GM12873 (cell line): ENCODE measurements at regions not wholly inside any gene's neighbourhood (a gene's known extent, or its start where the extent isn't known, plus 50 kb on each side); places are given as distances from the start of the nearest gene placed in this dataset.

Experiments
- CTCF ChIP-seq: IDR thresholded peaks from 2 replicates; pipeline ENCODE4 v1.5.1; 2012; ENCODE audit warnings: low read depth, mild to moderate bottlenecking, moderate library complexity, low read length, control low read depth; ENCODE audit not compliant: insufficient read depth; ENCODE audit errors: missing control alignments

DNA sequence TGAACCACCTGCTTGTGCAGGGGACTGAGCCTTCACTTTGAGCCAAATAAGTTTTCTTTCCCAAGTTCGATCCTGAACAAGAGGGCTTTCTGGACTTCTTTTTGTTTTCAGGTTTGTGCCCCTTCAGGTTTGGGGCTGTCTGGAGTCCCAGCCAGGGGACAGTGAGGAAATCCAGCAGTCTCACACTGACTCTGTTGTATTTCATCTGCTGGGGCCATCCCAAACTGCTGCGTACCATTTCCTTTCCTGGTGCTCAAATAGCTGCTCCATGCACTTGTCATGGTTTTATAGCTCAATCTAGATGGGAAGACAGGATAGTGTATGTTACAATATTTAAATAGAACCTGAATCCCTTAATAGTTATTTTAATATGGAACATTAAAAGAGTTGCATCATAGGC is 66.3 kb upstream of the IGLL5 start:
- no peak for TF ChIP-seq CTCF

GRCh38 chr22:22822106-22822505 is 65.5 kb upstream of the IGLL5 start:
- TF ChIP-seq CTCF, result no peak

DNA sequence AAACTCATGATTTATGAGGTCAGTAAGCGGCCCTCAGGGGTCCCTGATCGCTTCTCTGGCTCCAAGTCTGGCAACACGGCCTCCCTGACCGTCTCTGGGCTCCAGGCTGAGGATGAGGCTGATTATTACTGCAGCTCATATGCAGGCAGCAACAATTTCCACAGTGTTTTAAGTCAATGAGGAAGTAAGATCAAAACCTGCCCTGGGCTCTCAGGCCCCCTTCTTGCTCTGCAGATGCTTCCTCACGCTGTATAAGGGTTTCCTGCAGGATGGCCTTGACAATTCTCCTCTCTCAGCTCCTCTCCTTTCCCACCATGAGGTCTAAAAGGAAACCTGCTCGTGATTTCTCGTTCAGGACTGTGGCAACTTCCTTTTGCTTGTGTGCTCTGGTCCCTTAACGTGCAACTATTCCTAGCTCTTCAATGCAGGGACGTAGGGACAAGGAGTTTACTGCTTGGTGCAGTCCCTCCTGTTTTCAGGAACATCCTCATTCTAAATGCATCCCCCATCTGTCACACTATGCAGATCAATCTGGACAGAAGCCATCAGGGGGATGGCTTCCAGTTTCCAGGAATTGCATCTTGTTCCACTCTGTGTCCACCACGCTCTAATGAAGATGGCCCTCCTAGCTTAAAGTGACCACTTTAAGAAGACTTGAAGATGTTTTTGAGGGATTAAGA is 64.3 kb upstream of the IGLL5 start:
- no peak for TF ChIP-seq CTCF

DNA sequence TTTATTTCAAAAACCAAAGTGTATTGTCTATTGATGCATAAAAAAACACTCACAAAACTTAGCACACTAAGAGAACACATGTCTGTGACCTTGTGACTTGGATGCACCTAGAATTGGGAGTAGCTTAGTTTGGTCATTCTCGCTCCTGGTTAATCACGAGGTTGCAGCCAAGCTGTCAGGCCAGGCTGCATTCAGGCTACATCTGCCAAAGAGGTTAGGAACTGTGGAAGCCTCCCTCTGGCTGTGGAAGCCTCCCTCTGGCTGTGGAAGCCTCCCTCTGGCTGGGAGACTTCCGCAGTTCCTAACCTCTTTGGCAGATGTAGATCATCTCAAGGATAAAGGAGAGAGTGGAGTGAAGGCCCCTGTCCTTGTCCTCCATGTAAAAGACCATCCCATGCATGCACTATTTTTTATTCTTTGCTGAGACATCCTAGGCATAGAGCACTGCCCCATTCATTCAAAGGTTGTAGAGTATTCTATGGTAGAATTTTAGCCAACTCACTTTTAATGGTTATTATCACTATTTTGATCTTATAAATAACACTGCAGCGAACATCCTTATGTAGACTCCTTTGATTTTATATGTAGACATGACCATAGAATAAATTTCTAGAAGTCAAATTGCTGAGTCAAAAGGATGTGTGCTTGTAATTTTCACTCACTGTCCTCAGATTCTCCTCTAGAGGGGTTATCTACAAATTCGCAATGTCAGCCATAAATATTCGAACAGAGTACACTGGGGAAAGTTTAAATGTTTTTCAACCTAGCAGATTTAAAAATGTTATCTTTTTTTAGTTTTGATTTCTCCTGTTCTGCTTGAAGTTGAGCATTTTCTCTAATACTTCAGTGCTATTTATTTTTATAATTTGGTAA is 63.0 kb upstream of the IGLL5 start:
- TF ChIP-seq CTCF, result no peak

DNA sequence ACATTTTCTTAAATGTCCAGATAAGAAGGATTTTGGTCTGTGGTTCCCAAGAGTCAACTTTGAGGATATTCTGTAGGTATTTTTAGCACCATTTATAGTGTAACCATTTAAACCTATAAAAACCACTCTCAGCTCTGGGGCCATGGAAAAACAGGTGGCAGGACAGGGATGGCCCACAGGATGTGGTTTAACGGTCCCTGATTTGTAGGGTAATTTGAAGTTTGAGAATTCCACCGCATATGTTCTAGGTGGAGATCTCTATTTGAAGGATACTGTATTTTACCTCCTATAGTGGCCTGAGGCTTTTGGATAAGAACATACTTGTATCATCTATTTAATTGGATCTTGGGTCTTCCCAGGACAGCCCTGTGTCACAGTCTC is 62.4 kb upstream of the IGLL5 start:
- TF ChIP-seq CTCF, result no peak

- no peak for TF ChIP-seq CTCF
Observed at GRCh38 chr22:22827187-22827939, 60.3 kb upstream of the IGLL5 start.

GRCh38 chr22:22830193-22830592 is 57.4 kb upstream of the IGLL5 start:
- TF ChIP-seq CTCF, result no peak
